ENCODE measurements at regions not wholly inside any gene's neighbourhood (a gene's known extent, or its start where the extent isn't known, plus 50 kb on each side); places are given as distances from the start of the nearest gene placed in this dataset.

- TF ChIP-seq CTCF (IDR thresholded peaks at IDR 0.05) (no peak), POLR2A (IDR thresholded peaks at IDR 0.05) (no peak)
Observed at GRCh38 chr1:222107267-222107666, 365.4 kb upstream of the DUSP10 start.
